Gastrocnemius medialis (tissue), 4 donors: ENCODE measurements at regions not wholly inside any gene's neighbourhood (a gene's known extent, or its start where the extent isn't known, plus 50 kb on each side); places are given as distances from the start of the nearest gene placed in this dataset.

ENCODE experiments used
- ATAC-seq, 2 donors: fragments of 150-250 bp; one replicate each; pipeline ENCODE4 v1.9.1; 2016
- DNase-seq, 2 donors: peaks; one replicate each; pipeline ENCODE4 v3.0.0-alpha.2; 2019
- H3K27ac ChIP-seq, 4 donors: fragments of 200-600 bp; sonication (generic); 1 replicate in 1 of 4; 2 replicates in 3 of 4; pipeline ENCODE4 v1.5.1; 2016 to 2018; ENCODE audit warnings: mild to moderate bottlenecking in 2 of 4, moderate library complexity in 1 of 4
- H3K27me3 ChIP-seq, 3 donors: fragments of 200-600 bp; sonication (generic) in 2 of 3; 1 replicate in 1 of 3; 2 replicates in 2 of 3; pipeline versions ENCODE4 v1.5.1 to v1.6.0; 2016 to 2019; ENCODE audit warnings: mild to moderate bottlenecking in 1 of 3, moderate library complexity in 1 of 3
- H3K36me3 ChIP-seq, 2 donors: fragments of 200-600 bp; sonication (generic) in 1 of 2; one replicate each; pipeline ENCODE4 v1.5.1; 2017 to 2018
- H3K4me1 ChIP-seq, 2 donors: fragments of 200-600 bp; sonication (generic) in 1 of 2; one replicate each; pipeline ENCODE4 v1.5.1; 2016 to 2017; ENCODE audit warnings: mild to moderate bottlenecking in 2 of 2
- H3K4me3 ChIP-seq, 4 donors: fragments of 200-600 bp; sonication (generic) in 3 of 4; 1 replicate in 1 of 4; 2 replicates in 3 of 4; pipeline ENCODE4 v1.5.1; 2016 to 2019; ENCODE audit warnings: mild to moderate bottlenecking in 2 of 4
- H3K9me3 ChIP-seq, 3 donors: fragments of 200-600 bp; sonication (generic) in 2 of 3; 1 replicate in 1 of 3; 2 replicates in 2 of 3; pipeline ENCODE4 v1.5.1; 2016 to 2019
- POLR2A ChIP-seq, 2 donors: fragments of 450-650 bp; IDR thresholded peaks; one replicate each; pipeline ENCODE4 v1.6.1; 2017; ENCODE audit warnings: antibody characterized with exemption in 2 of 2, mild to moderate bottlenecking in 2 of 2, moderate library complexity in 2 of 2
- in situ Hi-C, 4 donors: fragments of 200-750 bp; cut with MboI; loops; one replicate each; pipeline versions ENCODE4 v1.15.0 to v1.8.0; 2017; ENCODE audit warnings: low sequenced_read_pairs in 4 of 4
- intact Hi-C: fragments of 100-400 bp; cut with DNase I; formaldehyde crosslinking; loops from one replicate; pipeline ENCODE4 v1.15.1; 2023; ENCODE audit warnings: low total_unique reads
- TF ChIP-seq, protein P1 (sequence below), 5 experiments: fragments of 450-650 bp in 3 of 5; fragments of 200-600 bp in 2 of 5; sonication (generic) in 2 of 5; IDR thresholded peaks in 4 of 5; conservative IDR thresholded peaks in 1 of 5; 1 replicate in 4 of 5; 2 replicates in 1 of 5; pipeline ENCODE4 v1.5.1; 2016 to 2019; ENCODE audit warnings: antibody characterized with exemption in 5 of 5, mild to moderate bottlenecking in 3 of 5, moderate library complexity in 3 of 5

DNA sequence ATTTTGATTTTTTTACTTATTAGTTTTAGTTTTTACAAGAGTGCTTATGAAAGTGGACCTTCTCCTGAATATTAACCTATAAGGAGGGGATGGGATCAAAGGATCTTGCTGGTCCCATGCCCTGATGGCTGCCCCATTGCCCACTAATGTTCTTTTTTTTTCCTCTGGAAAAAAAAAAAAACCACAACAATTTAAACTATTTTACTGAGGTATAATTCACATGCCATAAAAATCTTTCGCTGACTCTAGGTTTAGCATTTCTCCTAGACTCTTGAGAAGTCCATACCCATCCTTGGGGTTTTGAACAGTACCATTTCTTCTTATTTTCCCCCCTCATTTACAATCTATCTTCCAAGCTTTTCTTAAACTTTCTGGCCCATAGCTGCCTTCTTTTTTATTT, 481.8 kb downstream of the TFEC start:
- Histone ChIP-seq H3K36me3 (no peaks in the 10 kb centered on the region), H3K9me3 (no peaks in the 10 kb centered on the region), H3K4me1 (no peaks in the 10 kb centered on the region), H3K27ac (no peak overlapping the region), H3K27me3 (no peaks in the 10 kb centered on the region), H3K4me3 (no peak overlapping the region)
- intact Hi-C loops: no loop called here
- no peak for DNase-seq
- ATAC-seq: no peak
- in situ Hi-C loops: no loop called here
- no peak for TF ChIP-seq POLR2A (IDR thresholded peaks at IDR 0.05)
- TF ChIP-seq, protein P1, sequence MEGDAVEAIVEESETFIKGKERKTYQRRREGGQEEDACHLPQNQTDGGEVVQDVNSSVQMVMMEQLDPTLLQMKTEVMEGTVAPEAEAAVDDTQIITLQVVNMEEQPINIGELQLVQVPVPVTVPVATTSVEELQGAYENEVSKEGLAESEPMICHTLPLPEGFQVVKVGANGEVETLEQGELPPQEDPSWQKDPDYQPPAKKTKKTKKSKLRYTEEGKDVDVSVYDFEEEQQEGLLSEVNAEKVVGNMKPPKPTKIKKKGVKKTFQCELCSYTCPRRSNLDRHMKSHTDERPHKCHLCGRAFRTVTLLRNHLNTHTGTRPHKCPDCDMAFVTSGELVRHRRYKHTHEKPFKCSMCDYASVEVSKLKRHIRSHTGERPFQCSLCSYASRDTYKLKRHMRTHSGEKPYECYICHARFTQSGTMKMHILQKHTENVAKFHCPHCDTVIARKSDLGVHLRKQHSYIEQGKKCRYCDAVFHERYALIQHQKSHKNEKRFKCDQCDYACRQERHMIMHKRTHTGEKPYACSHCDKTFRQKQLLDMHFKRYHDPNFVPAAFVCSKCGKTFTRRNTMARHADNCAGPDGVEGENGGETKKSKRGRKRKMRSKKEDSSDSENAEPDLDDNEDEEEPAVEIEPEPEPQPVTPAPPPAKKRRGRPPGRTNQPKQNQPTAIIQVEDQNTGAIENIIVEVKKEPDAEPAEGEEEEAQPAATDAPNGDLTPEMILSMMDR (IDR thresholded peaks at IDR 0.05 in 4 of 5, conservative IDR thresholded peaks at IDR 0.05 in 1 of 5): no peak

- in situ Hi-C loops: no loop called here
- DNase-seq: no peak
- no peak for ATAC-seq
- no peaks in the 10 kb centered on the region for H3K9me3 ChIP-seq
- no peaks in the 10 kb centered on the region for H3K27me3 ChIP-seq
- no peak for TF ChIP-seq POLR2A (IDR thresholded peaks at IDR 0.05)
- TF ChIP-seq, protein P1 (IDR thresholded peaks at IDR 0.05 in 4 of 5, conservative IDR thresholded peaks at IDR 0.05 in 1 of 5): no peak
- H3K4me1 ChIP-seq: no peaks in the 10 kb centered on the region
- H3K27ac ChIP-seq: no peak overlapping the region
- no peaks in the 10 kb centered on the region for H3K36me3 ChIP-seq
- H3K4me3 ChIP-seq: no peak overlapping the region
- intact Hi-C loops: no loop called here
Measured at GRCh38 chr7:115546790-115547189, 483.8 kb downstream of the TFEC start.

GRCh38 chr7:115533785-115534184, 496.8 kb downstream of the TFEC start:
- Histone ChIP-seq H3K27me3 (no peaks in the 10 kb centered on the region), H3K36me3 (no peaks in the 10 kb centered on the region), H3K27ac (no peak overlapping the region), H3K4me1 (no peaks in the 10 kb centered on the region), H3K4me3 (no peak overlapping the region), H3K9me3 (no peaks in the 10 kb centered on the region)
- in situ Hi-C loops (no loop called here), intact Hi-C loops (no loop called here)
- ATAC-seq (no peak), DNase-seq (no peak)
- TF ChIP-seq, protein P1 (IDR thresholded peaks at IDR 0.05 in 4 of 5, conservative IDR thresholded peaks at IDR 0.05 in 1 of 5): no peak
- no peak for TF ChIP-seq POLR2A (IDR thresholded peaks at IDR 0.05)

GRCh38 chr7:115526278-115526677, 504.3 kb downstream of the TFEC start:
- H3K9me3 ChIP-seq: no peaks in the 10 kb centered on the region
- H3K4me1 ChIP-seq: no peaks in the 10 kb centered on the region
- no peaks in the 10 kb centered on the region for H3K36me3 ChIP-seq
- no peak for TF ChIP-seq POLR2A (IDR thresholded peaks at IDR 0.05)
- TF ChIP-seq, protein P1 (IDR thresholded peaks at IDR 0.05 in 4 of 5, conservative IDR thresholded peaks at IDR 0.05 in 1 of 5): no peak
- no peaks in the 10 kb centered on the region for H3K27me3 ChIP-seq
- DNase-seq (no peak), ATAC-seq (no peak)
- H3K27ac ChIP-seq: no peak overlapping the region
- no peak overlapping the region for H3K4me3 ChIP-seq
- intact Hi-C loops: no loop called here
- in situ Hi-C loops: no loop called here

- intact Hi-C loops (no loop called here), in situ Hi-C loops (no loop called here)
- H3K4me3 ChIP-seq: no peak overlapping the region
- H3K27ac ChIP-seq: no peak overlapping the region
- ATAC-seq (no peak), DNase-seq (no peak)
- H3K36me3 ChIP-seq: no peaks in the 10 kb centered on the region
- no peaks in the 10 kb centered on the region for H3K27me3 ChIP-seq
- TF ChIP-seq, protein P1 (IDR thresholded peaks at IDR 0.05 in 4 of 5, conservative IDR thresholded peaks at IDR 0.05 in 1 of 5): no peak
- no peak for TF ChIP-seq POLR2A (IDR thresholded peaks at IDR 0.05)
- no peaks in the 10 kb centered on the region for H3K4me1 ChIP-seq
- no peaks in the 10 kb centered on the region for H3K9me3 ChIP-seq
Measured at GRCh38 chr7:115522174-115522573, 508.4 kb downstream of the TFEC start.
